ENCODE measurements at regions not wholly inside any gene's neighbourhood (a gene's known extent, or its start where the extent isn't known, plus 50 kb on each side); places are given as distances from the start of the nearest gene placed in this dataset.
"Not testable (repeated sequence)": the region's sequence is repeated elsewhere in the genome, so short reads cannot be mapped to it uniquely, and the experiment has no call there.

DNA sequence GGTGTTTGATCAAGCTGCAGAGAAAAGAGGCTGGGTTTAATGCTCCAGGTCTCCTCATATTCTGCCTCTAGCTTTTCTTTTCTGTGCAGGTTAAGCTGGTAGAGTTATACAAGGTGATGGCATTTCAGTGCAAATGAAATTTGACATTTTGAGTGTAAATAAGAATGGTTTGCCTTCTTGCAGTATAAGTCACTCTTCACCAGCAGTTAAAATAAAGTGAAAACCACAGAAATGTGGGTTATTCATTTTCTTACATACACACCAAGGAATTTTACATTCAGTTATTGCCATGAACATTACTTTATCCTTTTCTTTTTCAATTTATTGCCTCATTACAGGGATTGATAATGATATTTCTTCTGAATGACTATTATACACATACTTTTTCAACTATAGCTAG is 337.5 kb upstream of the PCSK5 start:
- H3K56ac ChIP-seq (ENCODE audit: insufficient read length, low read depth, low read length) = no peak overlapping the region
- no peak overlapping the region for H3K9ac ChIP-seq (ENCODE audit: extremely low read depth, insufficient read length, low read length)
- no peak overlapping the region for H2AFZ ChIP-seq (ENCODE audit: low read length)
- H2BK15ac ChIP-seq (ENCODE audit: low read depth, low read length) = no peak overlapping the region
- no peak overlapping the region for H2BK120ac ChIP-seq (ENCODE audit: low read depth, low read length, poor library complexity, severe bottlenecking)
- no peaks in the 10 kb centered on the region for H3K9me3 ChIP-seq (ENCODE audit: control insufficient read depth, low read depth, low read length)
- H4K8ac ChIP-seq (replicated peaks; ENCODE audit: insufficient read length, low read depth, low read length) = no peak overlapping the region
- H2AK5ac ChIP-seq (ENCODE audit: insufficient read length, low read length) = no peak overlapping the region
- H3K79me2 ChIP-seq (ENCODE audit: insufficient read depth, low read length) = no peaks in the 10 kb centered on the region
- H3K4ac ChIP-seq (ENCODE audit: low read depth, low read length) = no peak overlapping the region
- H3K79me1 ChIP-seq (ENCODE audit: insufficient read depth, low read depth, low read length, poor library complexity, severe bottlenecking) = no peaks in the 10 kb centered on the region
- H2BK12ac ChIP-seq (ENCODE audit: insufficient read length, low read depth, low read length) = no peak overlapping the region
- DNase-seq = no peak
- no peak overlapping the region for H3K18ac ChIP-seq (ENCODE audit: insufficient read length, low read depth, low read length)
- H3K27ac ChIP-seq (ENCODE audit: insufficient read length, low read depth, low read length) = no peak overlapping the region
- H4K20me1 ChIP-seq (ENCODE audit: control insufficient read depth, insufficient read depth, insufficient read length) = no peaks in the 10 kb centered on the region
- H3K27me3 ChIP-seq (ENCODE audit: insufficient read depth, low read length) = no peaks in the 10 kb centered on the region
- H3K14ac ChIP-seq (ENCODE audit: insufficient read depth, low read length) = no peak overlapping the region
- H3K4me2 ChIP-seq (ENCODE audit: insufficient read depth, insufficient read length, low read length) = no peak overlapping the region
- Mint-ChIP-seq H3K27ac (no peak overlapping the region), H3K4me1 (peaks cover 0 to 3% of the 10 kb centered on the region in 2 experiments; a peak in 1 of 4 replicates), H3K4me3 (no peak overlapping the region), H3K36me3 (ENCODE audit: insufficient read depth in 1 of 3, low read depth in 3 of 3) (peaks cover 0 to 12% (median 2%) of the 10 kb centered on the region in 3 experiments; a peak in 1 of 7 replicates), H3K9me3 (peaks cover 0 to 8% of the 10 kb centered on the region in 2 experiments; a peak in 1 of 5 replicates), H3K27me3 (ENCODE audit: low read depth) (no peaks in the 10 kb centered on the region; the same call in 1 of the 2 replicates)
- H3K4me1 ChIP-seq (ENCODE audit: insufficient read depth, low read length) = no peaks in the 10 kb centered on the region
- no peak overlapping the region for H2BK20ac ChIP-seq (ENCODE audit: low read depth, low read length, poor library complexity, severe bottlenecking)
- H3T11ph ChIP-seq (ENCODE audit: low read length) = no peak overlapping the region
- no peak overlapping the region for H3K23ac ChIP-seq (ENCODE audit: insufficient read length, low read depth, low read length)
- H3K23me2 ChIP-seq (ENCODE audit: insufficient read length, low read depth, low read length, poor library complexity, severe bottlenecking) = no peaks in the 10 kb centered on the region
- TF ChIP-seq, protein P1, sequence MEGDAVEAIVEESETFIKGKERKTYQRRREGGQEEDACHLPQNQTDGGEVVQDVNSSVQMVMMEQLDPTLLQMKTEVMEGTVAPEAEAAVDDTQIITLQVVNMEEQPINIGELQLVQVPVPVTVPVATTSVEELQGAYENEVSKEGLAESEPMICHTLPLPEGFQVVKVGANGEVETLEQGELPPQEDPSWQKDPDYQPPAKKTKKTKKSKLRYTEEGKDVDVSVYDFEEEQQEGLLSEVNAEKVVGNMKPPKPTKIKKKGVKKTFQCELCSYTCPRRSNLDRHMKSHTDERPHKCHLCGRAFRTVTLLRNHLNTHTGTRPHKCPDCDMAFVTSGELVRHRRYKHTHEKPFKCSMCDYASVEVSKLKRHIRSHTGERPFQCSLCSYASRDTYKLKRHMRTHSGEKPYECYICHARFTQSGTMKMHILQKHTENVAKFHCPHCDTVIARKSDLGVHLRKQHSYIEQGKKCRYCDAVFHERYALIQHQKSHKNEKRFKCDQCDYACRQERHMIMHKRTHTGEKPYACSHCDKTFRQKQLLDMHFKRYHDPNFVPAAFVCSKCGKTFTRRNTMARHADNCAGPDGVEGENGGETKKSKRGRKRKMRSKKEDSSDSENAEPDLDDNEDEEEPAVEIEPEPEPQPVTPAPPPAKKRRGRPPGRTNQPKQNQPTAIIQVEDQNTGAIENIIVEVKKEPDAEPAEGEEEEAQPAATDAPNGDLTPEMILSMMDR (conservative IDR thresholded peaks at IDR 0.05) = no peak
- H4K5ac ChIP-seq (ENCODE audit: insufficient read length, low read depth, low read length) = no peak overlapping the region
- no peak overlapping the region for H4K91ac ChIP-seq (ENCODE audit: insufficient read length, low read depth, low read length)
- no peak overlapping the region for H2BK5ac ChIP-seq (ENCODE audit: insufficient read length, low read length)

DNA sequence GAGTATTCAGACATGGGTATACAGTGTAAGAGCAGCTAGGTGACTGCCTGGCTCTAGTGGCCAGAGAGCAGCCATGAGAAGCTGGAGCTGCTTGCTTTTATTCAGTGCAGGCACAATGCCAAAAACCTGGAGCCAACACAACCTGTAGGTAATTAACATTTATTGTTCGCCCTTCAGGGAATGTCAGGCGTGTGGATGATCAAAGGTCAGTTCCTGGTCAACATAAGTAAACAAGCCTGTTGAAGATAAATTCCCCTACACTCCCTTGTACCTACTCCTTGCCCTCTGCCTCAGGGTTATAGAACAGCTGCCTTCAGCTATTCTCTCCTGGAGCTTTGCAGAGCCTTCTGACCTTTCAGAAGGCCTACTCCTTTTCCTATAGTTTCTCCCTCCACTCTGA is 323.7 kb upstream of the PCSK5 start:
- not testable (repeated sequence) for H2BK15ac ChIP-seq (ENCODE audit: low read depth, low read length); H3K14ac ChIP-seq (ENCODE audit: insufficient read depth, low read length); H3K27ac ChIP-seq (ENCODE audit: insufficient read length, low read depth, low read length); H4K8ac ChIP-seq (replicated peaks; ENCODE audit: insufficient read length, low read depth, low read length); H3K18ac ChIP-seq (ENCODE audit: insufficient read length, low read depth, low read length); H3K9me3 Mint-ChIP-seq; H2BK5ac ChIP-seq (ENCODE audit: insufficient read length, low read length); H3K4me2 ChIP-seq (ENCODE audit: insufficient read depth, insufficient read length, low read length); DNase-seq; H3K79me1 ChIP-seq (ENCODE audit: insufficient read depth, low read depth, low read length, poor library complexity, severe bottlenecking); H3K4ac ChIP-seq (ENCODE audit: low read depth, low read length); H3K27ac Mint-ChIP-seq; H2AFZ ChIP-seq (ENCODE audit: low read length); H3K79me2 ChIP-seq (ENCODE audit: insufficient read depth, low read length); H3K27me3 Mint-ChIP-seq (ENCODE audit: low read depth); H3K4me1 Mint-ChIP-seq; H4K20me1 ChIP-seq (ENCODE audit: control insufficient read depth, insufficient read depth, insufficient read length); H2BK120ac ChIP-seq (ENCODE audit: low read depth, low read length, poor library complexity, severe bottlenecking); H3K23me2 ChIP-seq (ENCODE audit: insufficient read length, low read depth, low read length, poor library complexity, severe bottlenecking); H2BK12ac ChIP-seq (ENCODE audit: insufficient read length, low read depth, low read length); H3K56ac ChIP-seq (ENCODE audit: insufficient read length, low read depth, low read length); H3K23ac ChIP-seq (ENCODE audit: insufficient read length, low read depth, low read length); H3K4me1 ChIP-seq (ENCODE audit: insufficient read depth, low read length); H4K91ac ChIP-seq (ENCODE audit: insufficient read length, low read depth, low read length); H3K4me3 Mint-ChIP-seq; H2AK5ac ChIP-seq (ENCODE audit: insufficient read length, low read length); H3K27me3 ChIP-seq (ENCODE audit: insufficient read depth, low read length); H3K9me3 ChIP-seq (ENCODE audit: control insufficient read depth, low read depth, low read length); H4K5ac ChIP-seq (ENCODE audit: insufficient read length, low read depth, low read length); H3T11ph ChIP-seq (ENCODE audit: low read length); H2BK20ac ChIP-seq (ENCODE audit: low read depth, low read length, poor library complexity, severe bottlenecking); H3K9ac ChIP-seq (ENCODE audit: extremely low read depth, insufficient read length, low read length)
- no CpG with 5 or more reads among the region's 2 CpGs for WGBS (ENCODE audit: extremely low coverage, insufficient read length, low lambda C conversion rate)
- peaks cover 0 to 11% (median 0%) of the 10 kb centered on the region in 3 experiments; a peak in 1 of 7 replicates for H3K36me3 Mint-ChIP-seq (ENCODE audit: insufficient read depth in 1 of 3, low read depth in 3 of 3)

Data from H9 (cell line).